Astrocyte (in vitro differentiated cells and primary cell): ENCODE measurements at regions not wholly inside any gene's neighbourhood (a gene's known extent, or its start where the extent isn't known, plus 50 kb on each side); places are given as distances from the start of the nearest gene placed in this dataset.

Source experiments
- CTCF ChIP-seq: IDR thresholded peaks from 2 replicates; pipeline ENCODE4 v1.5.1; 2011; ENCODE audit warnings: low read depth, mild to moderate bottlenecking, inconsistent platforms, low read length, moderate library complexity; ENCODE audit not compliant: insufficient read depth
- EZH2 ChIP-seq: IDR thresholded peaks from 2 replicates; pipeline ENCODE4 v1.6.1; 2012; ENCODE audit warnings: mild to moderate bottlenecking, low read length, inconsistent platforms; ENCODE audit not compliant: insufficient read depth

- TF ChIP-seq EZH2: no peak
- no peak for TF ChIP-seq CTCF
Observed at GRCh38 chr6:86193821-86194220, 551.1 kb upstream of the SYNCRIP start.
